WTC11 (cell line): ENCODE measurements at regions not wholly inside any gene's neighbourhood (a gene's known extent, or its start where the extent isn't known, plus 50 kb on each side); places are given as distances from the start of the nearest gene placed in this dataset.

Experiments
- ATAC-seq: fragments of 200-7000 bp; cut with Tn5 transposase; 2 replicates; pipeline ENCODE4 v1.10.0; 2021; ENCODE audit warnings: mild to moderate bottlenecking, moderate library complexity
- CTCF ChIA-PET: fragments of 300-600 bp; sonication (Branson Sonifier 250); formaldehyde crosslinking; loops from one replicate; lab custom pipeline; 2021; ENCODE audit warnings: antibody characterized with exemption; lab: Charles Lee
- POLR2A ChIA-PET: fragments of 350-600 bp; sonication (Branson Sonifier 250); formaldehyde crosslinking; loops from one replicate; lab custom pipeline; 2021; ENCODE audit warnings: antibody characterized with exemption; lab: Charles Lee
- DNase-seq: peaks from one replicate; pipeline ENCODE4 v3.0.0; 2021; ENCODE audit warnings: low spot score
- H3K27ac Mint-ChIP-seq: 2 replicates; pipeline ENCODE4 v1.8.0; 2021; ENCODE audit warnings: mixed read lengths
- H3K27me3 Mint-ChIP-seq: 2 replicates; pipeline ENCODE4 v1.8.0; 2021; ENCODE audit warnings: low read depth, mild to moderate bottlenecking, moderate library complexity, mixed read lengths
- H3K36me3 Mint-ChIP-seq: 2 replicates; pipeline ENCODE4 v1.8.0; 2021; ENCODE audit warnings: mixed read lengths
- H3K4me1 Mint-ChIP-seq: 2 replicates; pipeline ENCODE4 v1.8.0; 2022; ENCODE audit warnings: mixed read lengths
- H3K4me3 Mint-ChIP-seq: 2 replicates; pipeline ENCODE4 v1.8.0; 2021; ENCODE audit warnings: mild to moderate bottlenecking, moderate library complexity, mixed read lengths
- H3K9me3 Mint-ChIP-seq: 2 replicates; pipeline ENCODE4 v1.8.0; 2021; ENCODE audit warnings: mixed read lengths
- ATF6 ChIP-seq: sonication (generic); formaldehyde crosslinking; IDR thresholded peaks from 2 replicates; pipeline ENCODE4 v1.8.1; 2023; ENCODE audit warnings: mild to moderate bottlenecking, missing genetic modification reagents
- CREM ChIP-seq: sonication (generic); formaldehyde crosslinking; IDR thresholded peaks from 2 replicates; pipeline ENCODE4 v1.8.1; 2022; ENCODE audit warnings: mild to moderate bottlenecking, missing genetic modification reagents, moderate library complexity
- E2F4 ChIP-seq: sonication (generic); formaldehyde crosslinking; IDR thresholded peaks from 2 replicates; pipeline ENCODE4 v1.8.1; 2022; ENCODE audit warnings: low read depth, mild to moderate bottlenecking, moderate library complexity, missing genetic modification reagents, borderline replicate concordance
- EMX1 ChIP-seq: fragments of 250-450 bp; sonication (Bioruptor Pico); IDR thresholded peaks from 2 replicates; pipeline ENCODE4 v1.8.0; 2021; ENCODE audit warnings: mild to moderate bottlenecking
- GRHL2 ChIP-seq: fragments of 250-450 bp; sonication (Bioruptor Pico); IDR thresholded peaks from 2 replicates; pipeline ENCODE4 v1.8.0; 2022; ENCODE audit warnings: mild to moderate bottlenecking, moderate library complexity; ENCODE audit not compliant: insufficient replicate concordance, severe bottlenecking
- RORB ChIP-seq: fragments of 250-450 bp; sonication (Bioruptor Pico); IDR thresholded peaks from 2 replicates; pipeline ENCODE4 v1.9.0; 2021; ENCODE audit warnings: mild to moderate bottlenecking
- SOX15 ChIP-seq: fragments of 250-450 bp; sonication (Bioruptor Pico); IDR thresholded peaks from 2 replicates; pipeline ENCODE4 v1.9.0; 2021; ENCODE audit warnings: mild to moderate bottlenecking
- TEAD4 ChIP-seq: sonication (generic); formaldehyde crosslinking; IDR thresholded peaks from 2 replicates; pipeline ENCODE4 v1.8.0; 2022; ENCODE audit warnings: mild to moderate bottlenecking, missing genetic modification reagents
- ZNF232 ChIP-seq: sonication (generic); formaldehyde crosslinking; IDR thresholded peaks from 2 replicates; pipeline ENCODE4 v1.8.0; 2022; ENCODE audit warnings: mild to moderate bottlenecking, missing genetic modification reagents
- ZNF263 ChIP-seq: sonication (generic); formaldehyde crosslinking; IDR thresholded peaks from 2 replicates; pipeline ENCODE4 v1.8.1; 2022; ENCODE audit warnings: low read depth, mild to moderate bottlenecking, moderate library complexity, missing genetic modification reagents
- TF ChIP-seq, protein P1 (sequence below): fragments of 250-450 bp; sonication (Bioruptor Pico); IDR thresholded peaks from 2 replicates; pipeline ENCODE4 v1.9.0; 2021; ENCODE audit warnings: mild to moderate bottlenecking
- TF ChIP-seq, protein P2 (sequence below): sonication (generic); formaldehyde crosslinking; IDR thresholded peaks from 2 replicates; pipeline ENCODE4 v1.8.1; 2022; ENCODE audit warnings: mild to moderate bottlenecking, moderate library complexity, missing genetic modification reagents
- TF ChIP-seq, protein P3 (sequence below): sonication (generic); formaldehyde crosslinking; IDR thresholded peaks from 2 replicates; pipeline ENCODE4 v1.8.1; 2022; ENCODE audit warnings: low read depth, missing genetic modification reagents, borderline replicate concordance
- TF ChIP-seq, protein P4 (sequence below): sonication (generic); formaldehyde crosslinking; IDR thresholded peaks from 2 replicates; pipeline ENCODE4 v1.8.0; 2022; ENCODE audit warnings: mild to moderate bottlenecking, missing genetic modification reagents

DNA sequence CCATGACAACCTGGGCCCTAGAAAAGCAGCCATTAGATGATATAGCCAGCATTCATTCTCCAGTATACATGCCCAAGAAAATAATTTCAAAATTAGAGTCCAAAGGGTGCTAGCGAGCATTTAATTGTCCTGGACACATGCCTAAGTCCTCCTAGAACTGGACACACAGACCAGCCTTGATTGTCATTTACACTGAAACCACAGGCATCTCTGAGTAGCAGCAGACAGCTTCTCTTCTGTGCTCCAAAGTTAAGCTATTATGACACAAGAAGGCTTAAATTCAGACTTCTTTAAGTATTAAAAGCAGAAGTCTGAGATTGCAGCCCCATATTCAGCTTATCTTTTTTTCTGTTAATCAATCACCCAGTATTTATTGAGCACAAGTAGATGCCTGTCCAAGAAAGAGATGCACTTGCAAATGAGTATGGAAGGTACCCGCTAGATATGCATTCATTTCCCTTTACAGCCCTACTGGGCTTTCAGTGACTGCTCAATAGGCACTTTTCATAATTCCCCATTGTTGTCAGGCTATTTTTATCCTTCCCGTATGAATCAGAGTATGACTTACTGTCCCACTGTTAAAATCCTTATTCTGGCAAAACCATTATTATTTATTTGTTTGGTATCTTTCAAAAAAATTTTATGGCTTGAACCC, 374.1 kb downstream of the FBXW7 start (continued):
- TF ChIP-seq, protein P1, sequence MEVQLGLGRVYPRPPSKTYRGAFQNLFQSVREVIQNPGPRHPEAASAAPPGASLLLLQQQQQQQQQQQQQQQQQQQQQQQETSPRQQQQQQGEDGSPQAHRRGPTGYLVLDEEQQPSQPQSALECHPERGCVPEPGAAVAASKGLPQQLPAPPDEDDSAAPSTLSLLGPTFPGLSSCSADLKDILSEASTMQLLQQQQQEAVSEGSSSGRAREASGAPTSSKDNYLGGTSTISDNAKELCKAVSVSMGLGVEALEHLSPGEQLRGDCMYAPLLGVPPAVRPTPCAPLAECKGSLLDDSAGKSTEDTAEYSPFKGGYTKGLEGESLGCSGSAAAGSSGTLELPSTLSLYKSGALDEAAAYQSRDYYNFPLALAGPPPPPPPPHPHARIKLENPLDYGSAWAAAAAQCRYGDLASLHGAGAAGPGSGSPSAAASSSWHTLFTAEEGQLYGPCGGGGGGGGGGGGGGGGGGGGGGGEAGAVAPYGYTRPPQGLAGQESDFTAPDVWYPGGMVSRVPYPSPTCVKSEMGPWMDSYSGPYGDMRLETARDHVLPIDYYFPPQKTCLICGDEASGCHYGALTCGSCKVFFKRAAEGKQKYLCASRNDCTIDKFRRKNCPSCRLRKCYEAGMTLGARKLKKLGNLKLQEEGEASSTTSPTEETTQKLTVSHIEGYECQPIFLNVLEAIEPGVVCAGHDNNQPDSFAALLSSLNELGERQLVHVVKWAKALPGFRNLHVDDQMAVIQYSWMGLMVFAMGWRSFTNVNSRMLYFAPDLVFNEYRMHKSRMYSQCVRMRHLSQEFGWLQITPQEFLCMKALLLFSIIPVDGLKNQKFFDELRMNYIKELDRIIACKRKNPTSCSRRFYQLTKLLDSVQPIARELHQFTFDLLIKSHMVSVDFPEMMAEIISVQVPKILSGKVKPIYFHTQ (CRISPR knock-in tag) = no peak

- DNase-seq = no peak
- no peak overlapping the region for H3K27ac Mint-ChIP-seq
- TF ChIP-seq GRHL2 (CRISPR knock-in tag) = no peak
- TF ChIP-seq ZNF263 (CRISPR knock-in tag) = no peak
- no peak for TF ChIP-seq EMX1 (CRISPR knock-in tag)
- no peak for TF ChIP-seq CREM (CRISPR knock-in tag)
- TF ChIP-seq, all 79 proteins: peak for 0
- ChIA-PET CTCF (no interaction called here), POLR2A (no interaction called here)
- H3K36me3 Mint-ChIP-seq = no peaks in the 10 kb centered on the region
- H3K4me3 Mint-ChIP-seq = no peak overlapping the region
- no peaks in the 10 kb centered on the region; the same call in 1 of the 2 replicates for H3K27me3 Mint-ChIP-seq
- no peak for ATAC-seq
- no peaks in the 10 kb centered on the region for H3K9me3 Mint-ChIP-seq
- H3K4me1 Mint-ChIP-seq = peaks cover 22% of the 10 kb centered on the region
Observed at GRCh38 chr4:152160225-152160800, 375.6 kb downstream of the FBXW7 start.

DNA sequence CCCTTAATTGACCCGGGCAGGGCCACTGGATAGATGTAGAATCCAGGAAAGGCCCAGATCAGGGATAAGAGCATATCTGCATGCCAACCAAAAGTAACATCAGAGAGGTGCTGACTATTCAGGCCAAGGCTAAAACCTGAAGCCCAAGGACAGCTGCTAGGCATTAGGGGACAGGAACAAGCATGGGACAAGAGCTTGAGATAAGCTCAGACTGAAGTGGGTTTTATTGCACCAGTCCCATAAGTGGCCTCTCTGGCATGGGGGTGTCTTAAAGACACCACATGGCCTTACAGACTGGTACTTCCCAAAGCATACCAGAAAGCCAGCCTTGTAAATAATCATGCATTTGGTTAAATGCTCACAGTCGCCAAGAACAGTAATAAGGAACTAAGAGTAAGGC, 376.1 kb downstream of the FBXW7 start:
- Mint-ChIP-seq H3K36me3 (no peaks in the 10 kb centered on the region), H3K4me3 (no peak overlapping the region), H3K4me1 (peaks cover 18% of the 10 kb centered on the region), H3K27ac (no peak overlapping the region), H3K27me3 (no peaks in the 10 kb centered on the region; the same call in 1 of the 2 replicates), H3K9me3 (no peaks in the 10 kb centered on the region)
- CTCF ChIA-PET = interaction anchor here (1.0 kb wide), 1 partner anchor 10 kb away, joined by 3 read pairs; no protein-coding TSS in a partner anchor
- no peak for DNase-seq
- ATAC-seq = no peak
- no peak for TF ChIP-seq SOX15 (CRISPR knock-in tag)
- TF ChIP-seq TEAD4 (CRISPR knock-in tag) = no peak
- TF ChIP-seq, protein P2, sequence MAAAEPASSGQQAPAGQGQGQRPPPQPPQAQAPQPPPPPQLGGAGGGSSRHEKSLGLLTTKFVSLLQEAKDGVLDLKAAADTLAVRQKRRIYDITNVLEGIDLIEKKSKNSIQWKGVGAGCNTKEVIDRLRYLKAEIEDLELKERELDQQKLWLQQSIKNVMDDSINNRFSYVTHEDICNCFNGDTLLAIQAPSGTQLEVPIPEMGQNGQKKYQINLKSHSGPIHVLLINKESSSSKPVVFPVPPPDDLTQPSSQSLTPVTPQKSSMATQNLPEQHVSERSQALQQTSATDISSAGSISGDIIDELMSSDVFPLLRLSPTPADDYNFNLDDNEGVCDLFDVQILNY (CRISPR knock-in tag) = no peak
- no peak for TF ChIP-seq ATF6 (CRISPR knock-in tag)
- TF ChIP-seq E2F4 (CRISPR knock-in tag) = no peak
- TF ChIP-seq, protein P3, sequence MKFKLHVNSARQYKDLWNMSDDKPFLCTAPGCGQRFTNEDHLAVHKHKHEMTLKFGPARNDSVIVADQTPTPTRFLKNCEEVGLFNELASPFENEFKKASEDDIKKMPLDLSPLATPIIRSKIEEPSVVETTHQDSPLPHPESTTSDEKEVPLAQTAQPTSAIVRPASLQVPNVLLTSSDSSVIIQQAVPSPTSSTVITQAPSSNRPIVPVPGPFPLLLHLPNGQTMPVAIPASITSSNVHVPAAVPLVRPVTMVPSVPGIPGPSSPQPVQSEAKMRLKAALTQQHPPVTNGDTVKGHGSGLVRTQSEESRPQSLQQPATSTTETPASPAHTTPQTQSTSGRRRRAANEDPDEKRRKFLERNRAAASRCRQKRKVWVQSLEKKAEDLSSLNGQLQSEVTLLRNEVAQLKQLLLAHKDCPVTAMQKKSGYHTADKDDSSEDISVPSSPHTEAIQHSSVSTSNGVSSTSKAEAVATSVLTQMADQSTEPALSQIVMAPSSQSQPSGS (CRISPR knock-in tag) = no peak
- TF ChIP-seq, protein P4, sequence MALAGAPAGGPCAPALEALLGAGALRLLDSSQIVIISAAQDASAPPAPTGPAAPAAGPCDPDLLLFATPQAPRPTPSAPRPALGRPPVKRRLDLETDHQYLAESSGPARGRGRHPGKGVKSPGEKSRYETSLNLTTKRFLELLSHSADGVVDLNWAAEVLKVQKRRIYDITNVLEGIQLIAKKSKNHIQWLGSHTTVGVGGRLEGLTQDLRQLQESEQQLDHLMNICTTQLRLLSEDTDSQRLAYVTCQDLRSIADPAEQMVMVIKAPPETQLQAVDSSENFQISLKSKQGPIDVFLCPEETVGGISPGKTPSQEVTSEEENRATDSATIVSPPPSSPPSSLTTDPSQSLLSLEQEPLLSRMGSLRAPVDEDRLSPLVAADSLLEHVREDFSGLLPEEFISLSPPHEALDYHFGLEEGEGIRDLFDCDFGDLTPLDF (CRISPR knock-in tag) = no peak
- TF ChIP-seq RORB (CRISPR knock-in tag) = no peak
- TF ChIP-seq ZNF232 = no peak
- TF ChIP-seq, all 79 proteins: peak for 0
- POLR2A ChIA-PET = no interaction called here
